HEK293 (cell line): ENCODE measurements at regions not wholly inside any gene's neighbourhood (a gene's known extent, or its start where the extent isn't known, plus 50 kb on each side); places are given as distances from the start of the nearest gene placed in this dataset.

Source experiments
- CTCF ChIA-PET: fragments of 350-600 bp; formaldehyde crosslinking; extraction: SDS; loops from one replicate; lab custom pipeline; 2021; ENCODE audit warnings: antibody characterized with exemption; lab: Yijun Ruan, JAX
- POLR2A ChIA-PET: fragments of 300-600 bp; formaldehyde crosslinking; extraction: SDS; loops from one replicate; lab custom pipeline; 2020; ENCODE audit warnings: antibody characterized with exemption, inconsistent platforms; lab: Yijun Ruan, JAX
- H3K27ac ChIP-seq: fragments of 200-500 bp; sonication (Bioruptor generic); 2 replicates; pipeline ENCODE4 v1.5.1; 2014; ENCODE audit warnings: low read depth, low read length, control low read depth, inconsistent platforms; ENCODE audit errors: extremely low read depth
- H3K36me3 ChIP-seq, 2 experiments: fragments of 200-500 bp in 1 of 2; sonication (Bioruptor generic) in 1 of 2; 1 replicate in 1 of 2; 2 replicates in 1 of 2; pipeline ENCODE4 v1.5.1; 2014 to 2017; ENCODE audit warnings: inconsistent platforms in 2 of 2, low read length in 2 of 2; ENCODE audit not compliant: control insufficient read depth in 2 of 2, insufficient read depth in 1 of 2
- H3K4me1 ChIP-seq: fragments of 200-500 bp; sonication (Bioruptor generic); 2 replicates; pipeline ENCODE4 v1.5.1; 2014; ENCODE audit warnings: mild to moderate bottlenecking, low read length, inconsistent platforms; ENCODE audit not compliant: control insufficient read depth, insufficient read depth
- H3K4me3 ChIP-seq: 2 replicates; pipeline ENCODE4 v1.5.1; 2011; ENCODE audit warnings: low read depth, mild to moderate bottlenecking, control low read depth, low read length, moderate library complexity
- H3K9me3 ChIP-seq: fragments of 200-500 bp; sonication (Bioruptor generic); 2 replicates; pipeline ENCODE4 v1.5.1; 2014; ENCODE audit warnings: low read depth, low read length, inconsistent platforms; ENCODE audit not compliant: control insufficient read depth, insufficient read depth
- REPIN1 ChIP-seq: fragments of 450-650 bp; formaldehyde crosslinking; IDR thresholded peaks from 2 replicates; pipeline ENCODE4 v1.5.1; 2017; ENCODE audit warnings: missing biosample characterization, missing genetic modification characterization, low read depth
- ZNF19 ChIP-seq: fragments of 450-650 bp; formaldehyde crosslinking; IDR thresholded peaks from 2 replicates; pipeline ENCODE4; 2016; ENCODE audit warnings: missing biosample characterization, missing genetic modification characterization, low read depth
- ZNF214 ChIP-seq: fragments of 450-650 bp; formaldehyde crosslinking; IDR thresholded peaks from 2 replicates; pipeline ENCODE4 v1.5.1; 2017; ENCODE audit warnings: missing biosample characterization, mild to moderate bottlenecking, missing genetic modification characterization, borderline replicate concordance
- ZNF354C ChIP-seq: fragments of 450-650 bp; formaldehyde crosslinking; IDR thresholded peaks from 2 replicates; pipeline ENCODE4 v1.5.1; 2016; ENCODE audit warnings: missing biosample characterization, missing genetic modification characterization, low read depth, borderline replicate concordance
- ZNF544 ChIP-seq: fragments of 450-650 bp; formaldehyde crosslinking; IDR thresholded peaks from 2 replicates; pipeline ENCODE4 v1.5.0; 2017; ENCODE audit warnings: missing biosample characterization, missing genetic modification characterization
- ZNF664 ChIP-seq: fragments of 450-650 bp; formaldehyde crosslinking; IDR thresholded peaks from 2 replicates; pipeline ENCODE4 v1.5.1; 2016; ENCODE audit warnings: missing biosample characterization, missing genetic modification characterization
- ZNF768 ChIP-seq: fragments of 450-650 bp; formaldehyde crosslinking; IDR thresholded peaks from 2 replicates; pipeline ENCODE4 v1.5.1; 2018; ENCODE audit warnings: missing biosample characterization, mild to moderate bottlenecking, missing genetic modification characterization
- ZNF843 ChIP-seq: fragments of 450-650 bp; formaldehyde crosslinking; IDR thresholded peaks from 2 replicates; pipeline ENCODE4 v1.5.1; 2016; ENCODE audit warnings: missing biosample characterization, missing genetic modification characterization
- TF ChIP-seq, protein P1 (sequence below): fragments of 450-650 bp; formaldehyde crosslinking; IDR thresholded peaks from 2 replicates; pipeline ENCODE4 v1.5.0; 2017; ENCODE audit warnings: missing biosample characterization, missing genetic modification characterization, borderline replicate concordance
- TF ChIP-seq, protein P2 (sequence below): fragments of 450-650 bp; formaldehyde crosslinking; IDR thresholded peaks from 2 replicates; pipeline ENCODE4 v1.5.1; 2016; ENCODE audit warnings: missing biosample characterization, missing genetic modification characterization, borderline replicate concordance
- TF ChIP-seq, protein P3 (sequence below): fragments of 450-650 bp; formaldehyde crosslinking; optimal IDR thresholded peaks from 2 replicates; pipeline ENCODE3; 2016; ENCODE audit warnings: missing biosample characterization, mild to moderate bottlenecking, missing genetic modification characterization
- TF ChIP-seq, protein P4 (sequence below): fragments of 450-650 bp; IDR thresholded peaks from 2 replicates; pipeline ENCODE4 v1.5.1; 2018; ENCODE audit warnings: missing biosample characterization, mild to moderate bottlenecking, missing genetic modification characterization

DNA sequence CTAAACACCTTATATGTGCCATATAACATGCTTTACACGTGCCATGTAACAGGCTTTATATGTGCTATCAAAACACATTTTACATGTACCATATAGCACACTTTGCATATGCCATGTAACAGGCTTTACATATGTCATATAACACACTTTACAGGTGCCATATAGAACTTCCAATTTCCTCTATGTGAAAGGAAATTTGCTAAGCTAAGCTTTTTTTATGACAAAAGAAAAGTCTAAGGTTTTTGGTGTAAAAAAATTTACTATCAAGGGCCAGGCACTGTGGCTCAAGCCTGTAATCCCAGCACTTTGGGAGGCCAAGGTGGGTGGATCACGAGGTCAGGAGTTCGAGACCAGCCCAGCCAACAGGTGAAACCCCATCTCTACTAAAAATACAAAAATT lies 136.5 kb downstream of the AKAIN1 start (continued):
- TF ChIP-seq ZNF843 (tag by site-specific recombination), result no peak
- TF ChIP-seq, protein P1, sequence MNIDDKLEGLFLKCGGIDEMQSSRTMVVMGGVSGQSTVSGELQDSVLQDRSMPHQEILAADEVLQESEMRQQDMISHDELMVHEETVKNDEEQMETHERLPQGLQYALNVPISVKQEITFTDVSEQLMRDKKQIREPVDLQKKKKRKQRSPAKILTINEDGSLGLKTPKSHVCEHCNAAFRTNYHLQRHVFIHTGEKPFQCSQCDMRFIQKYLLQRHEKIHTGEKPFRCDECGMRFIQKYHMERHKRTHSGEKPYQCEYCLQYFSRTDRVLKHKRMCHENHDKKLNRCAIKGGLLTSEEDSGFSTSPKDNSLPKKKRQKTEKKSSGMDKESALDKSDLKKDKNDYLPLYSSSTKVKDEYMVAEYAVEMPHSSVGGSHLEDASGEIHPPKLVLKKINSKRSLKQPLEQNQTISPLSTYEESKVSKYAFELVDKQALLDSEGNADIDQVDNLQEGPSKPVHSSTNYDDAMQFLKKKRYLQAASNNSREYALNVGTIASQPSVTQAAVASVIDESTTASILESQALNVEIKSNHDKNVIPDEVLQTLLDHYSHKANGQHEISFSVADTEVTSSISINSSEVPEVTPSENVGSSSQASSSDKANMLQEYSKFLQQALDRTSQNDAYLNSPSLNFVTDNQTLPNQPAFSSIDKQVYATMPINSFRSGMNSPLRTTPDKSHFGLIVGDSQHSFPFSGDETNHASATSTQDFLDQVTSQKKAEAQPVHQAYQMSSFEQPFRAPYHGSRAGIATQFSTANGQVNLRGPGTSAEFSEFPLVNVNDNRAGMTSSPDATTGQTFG (tag by site-specific recombination), result no peak
- TF ChIP-seq REPIN1, result no peak
- TF ChIP-seq ZNF19 (tag by site-specific recombination), result no peak
- no peak for TF ChIP-seq ZNF544 (tag by site-specific recombination)

DNA sequence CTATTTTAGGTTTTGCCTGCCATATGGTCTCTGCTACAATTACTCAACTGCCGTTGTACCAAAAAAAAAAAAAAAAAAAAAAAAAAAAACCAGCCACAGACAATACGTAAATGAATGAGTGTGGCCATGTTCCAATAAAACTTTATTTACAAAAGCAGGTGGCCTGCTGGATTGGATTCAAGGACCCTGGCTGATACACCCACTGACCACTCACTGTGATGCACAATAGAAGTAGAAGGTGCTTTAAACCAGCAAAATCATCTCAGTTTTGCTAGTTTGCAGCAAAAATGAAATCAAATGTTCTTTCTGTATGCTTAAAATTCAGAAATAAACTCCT lies 137.4 kb downstream of the AKAIN1 start:
- TF ChIP-seq, protein P2, sequence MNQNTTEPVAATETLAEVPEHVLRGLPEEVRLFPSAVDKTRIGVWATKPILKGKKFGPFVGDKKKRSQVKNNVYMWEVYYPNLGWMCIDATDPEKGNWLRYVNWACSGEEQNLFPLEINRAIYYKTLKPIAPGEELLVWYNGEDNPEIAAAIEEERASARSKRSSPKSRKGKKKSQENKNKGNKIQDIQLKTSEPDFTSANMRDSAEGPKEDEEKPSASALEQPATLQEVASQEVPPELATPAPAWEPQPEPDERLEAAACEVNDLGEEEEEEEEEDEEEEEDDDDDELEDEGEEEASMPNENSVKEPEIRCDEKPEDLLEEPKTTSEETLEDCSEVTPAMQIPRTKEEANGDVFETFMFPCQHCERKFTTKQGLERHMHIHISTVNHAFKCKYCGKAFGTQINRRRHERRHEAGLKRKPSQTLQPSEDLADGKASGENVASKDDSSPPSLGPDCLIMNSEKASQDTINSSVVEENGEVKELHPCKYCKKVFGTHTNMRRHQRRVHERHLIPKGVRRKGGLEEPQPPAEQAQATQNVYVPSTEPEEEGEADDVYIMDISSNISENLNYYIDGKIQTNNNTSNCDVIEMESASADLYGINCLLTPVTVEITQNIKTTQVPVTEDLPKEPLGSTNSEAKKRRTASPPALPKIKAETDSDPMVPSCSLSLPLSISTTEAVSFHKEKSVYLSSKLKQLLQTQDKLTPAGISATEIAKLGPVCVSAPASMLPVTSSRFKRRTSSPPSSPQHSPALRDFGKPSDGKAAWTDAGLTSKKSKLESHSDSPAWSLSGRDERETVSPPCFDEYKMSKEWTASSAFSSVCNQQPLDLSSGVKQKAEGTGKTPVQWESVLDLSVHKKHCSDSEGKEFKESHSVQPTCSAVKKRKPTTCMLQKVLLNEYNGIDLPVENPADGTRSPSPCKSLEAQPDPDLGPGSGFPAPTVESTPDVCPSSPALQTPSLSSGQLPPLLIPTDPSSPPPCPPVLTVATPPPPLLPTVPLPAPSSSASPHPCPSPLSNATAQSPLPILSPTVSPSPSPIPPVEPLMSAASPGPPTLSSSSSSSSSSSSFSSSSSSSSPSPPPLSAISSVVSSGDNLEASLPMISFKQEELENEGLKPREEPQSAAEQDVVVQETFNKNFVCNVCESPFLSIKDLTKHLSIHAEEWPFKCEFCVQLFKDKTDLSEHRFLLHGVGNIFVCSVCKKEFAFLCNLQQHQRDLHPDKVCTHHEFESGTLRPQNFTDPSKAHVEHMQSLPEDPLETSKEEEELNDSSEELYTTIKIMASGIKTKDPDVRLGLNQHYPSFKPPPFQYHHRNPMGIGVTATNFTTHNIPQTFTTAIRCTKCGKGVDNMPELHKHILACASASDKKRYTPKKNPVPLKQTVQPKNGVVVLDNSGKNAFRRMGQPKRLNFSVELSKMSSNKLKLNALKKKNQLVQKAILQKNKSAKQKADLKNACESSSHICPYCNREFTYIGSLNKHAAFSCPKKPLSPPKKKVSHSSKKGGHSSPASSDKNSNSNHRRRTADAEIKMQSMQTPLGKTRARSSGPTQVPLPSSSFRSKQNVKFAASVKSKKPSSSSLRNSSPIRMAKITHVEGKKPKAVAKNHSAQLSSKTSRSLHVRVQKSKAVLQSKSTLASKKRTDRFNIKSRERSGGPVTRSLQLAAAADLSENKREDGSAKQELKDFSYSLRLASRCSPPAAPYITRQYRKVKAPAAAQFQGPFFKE, result no peak
- TF ChIP-seq, protein P3, sequence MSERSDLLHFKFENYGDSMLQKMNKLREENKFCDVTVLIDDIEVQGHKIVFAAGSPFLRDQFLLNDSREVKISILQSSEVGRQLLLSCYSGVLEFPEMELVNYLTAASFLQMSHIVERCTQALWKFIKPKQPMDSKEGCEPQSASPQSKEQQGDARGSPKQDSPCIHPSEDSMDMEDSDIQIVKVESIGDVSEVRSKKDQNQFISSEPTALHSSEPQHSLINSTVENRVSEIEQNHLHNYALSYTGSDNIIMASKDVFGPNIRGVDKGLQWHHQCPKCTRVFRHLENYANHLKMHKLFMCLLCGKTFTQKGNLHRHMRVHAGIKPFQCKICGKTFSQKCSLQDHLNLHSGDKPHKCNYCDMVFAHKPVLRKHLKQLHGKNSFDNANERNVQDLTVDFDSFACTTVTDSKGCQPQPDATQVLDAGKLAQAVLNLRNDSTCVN (tag by site-specific recombination), result no peak
- no peak for TF ChIP-seq ZNF768
- TF ChIP-seq ZNF354C (tag by site-specific recombination), result no peak
- TF ChIP-seq ZNF214 (tag by site-specific recombination), result no peak
- TF ChIP-seq, protein P4, sequence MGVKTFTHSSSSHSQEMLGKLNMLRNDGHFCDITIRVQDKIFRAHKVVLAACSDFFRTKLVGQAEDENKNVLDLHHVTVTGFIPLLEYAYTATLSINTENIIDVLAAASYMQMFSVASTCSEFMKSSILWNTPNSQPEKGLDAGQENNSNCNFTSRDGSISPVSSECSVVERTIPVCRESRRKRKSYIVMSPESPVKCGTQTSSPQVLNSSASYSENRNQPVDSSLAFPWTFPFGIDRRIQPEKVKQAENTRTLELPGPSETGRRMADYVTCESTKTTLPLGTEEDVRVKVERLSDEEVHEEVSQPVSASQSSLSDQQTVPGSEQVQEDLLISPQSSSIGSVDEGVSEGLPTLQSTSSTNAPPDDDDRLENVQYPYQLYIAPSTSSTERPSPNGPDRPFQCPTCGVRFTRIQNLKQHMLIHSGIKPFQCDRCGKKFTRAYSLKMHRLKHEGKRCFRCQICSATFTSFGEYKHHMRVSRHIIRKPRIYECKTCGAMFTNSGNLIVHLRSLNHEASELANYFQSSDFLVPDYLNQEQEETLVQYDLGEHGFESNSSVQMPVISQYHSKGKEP (tag by site-specific recombination), result no peak
- TF ChIP-seq ZNF664 (tag by site-specific recombination), result no peak
- Histone ChIP-seq H3K27ac (no peak overlapping the region), H3K4me1 (no peaks in the 10 kb centered on the region), H3K9me3 (no peaks in the 10 kb centered on the region), H3K4me3 (no peak overlapping the region), H3K36me3 (no peaks in the 10 kb centered on the region)
- ChIA-PET POLR2A (no interaction called here), CTCF (interaction anchor here (0.5 to 5.4 kb wide), 6 partner anchors 9 to 1466 kb away, joined by 3 to 53 read pairs (median 4); no protein-coding TSS in a partner anchor)
